HG03045 (cell line): ENCODE measurements at regions not wholly inside any gene's neighbourhood (a gene's known extent, or its start where the extent isn't known, plus 50 kb on each side); places are given as distances from the start of the nearest gene placed in this dataset.

ENCODE experiments used
- ATAC-seq: cut with Tn5 transposase; IDR thresholded peaks from one replicate; pipeline ENCODE4 v1.9.1; 2021; ENCODE audit warnings: mild to moderate bottlenecking, moderate library complexity; ENCODE audit not compliant: unreplicated experiment

- no peak for ATAC-seq
Observed at GRCh38 chr9:108473209-108474112, 382.3 kb downstream of the ACTL7B start.

GRCh38 chr9:108469654-108470053, 386.1 kb downstream of the ACTL7B start:
- no peak for ATAC-seq

- ATAC-seq: no peak
Observed at GRCh38 chr9:108468364-108468763, 387.4 kb downstream of the ACTL7B start.

GRCh38 chr9:108467653-108468324, 388.0 kb downstream of the ACTL7B start:
- ATAC-seq: no peak

GRCh38 chr9:108467161-108467560, 388.6 kb downstream of the ACTL7B start:
- ATAC-seq: no peak

- ATAC-seq: no peak
Observed at GRCh38 chr9:108466304-108466703, 389.5 kb downstream of the ACTL7B start.

GRCh38 chr9:108463932-108464606, 391.7 kb downstream of the ACTL7B start:
- ATAC-seq: no peak

GRCh38 chr9:108456903-108457302, 398.9 kb downstream of the ACTL7B start:
- ATAC-seq: no peak

GRCh38 chr9:108445431-108446071, 410.2 kb downstream of the ACTL7B start:
- ATAC-seq: no peak

- no peak for ATAC-seq
Observed at GRCh38 chr9:108444400-108445358, 411.1 kb downstream of the ACTL7B start.

- no peak for ATAC-seq
Observed at GRCh38 chr9:108443741-108444140, 412.0 kb downstream of the ACTL7B start.

GRCh38 chr9:108443019-108443633, 412.7 kb downstream of the ACTL7B start:
- no peak for ATAC-seq

GRCh38 chr9:108442627-108443018, 413.2 kb downstream of the ACTL7B start:
- no peak for ATAC-seq

- ATAC-seq: no peak
Observed at GRCh38 chr9:108441726-108442125, 414.1 kb downstream of the ACTL7B start.

GRCh38 chr9:108441251-108441650, 414.5 kb downstream of the ACTL7B start:
- no peak for ATAC-seq

- no peak for ATAC-seq
Observed at GRCh38 chr9:108439947-108440346, 415.8 kb downstream of the ACTL7B start.

GRCh38 chr9:108437656-108438055, 418.1 kb downstream of the ACTL7B start:
- no peak for ATAC-seq

- ATAC-seq: no peak
Observed at GRCh38 chr9:108436448-108436847, 419.3 kb downstream of the ACTL7B start.

GRCh38 chr9:108434502-108434901, 421.3 kb downstream of the ACTL7B start:
- ATAC-seq: no peak

GRCh38 chr9:108434036-108434435, 421.8 kb downstream of the ACTL7B start:
- no peak for ATAC-seq
